ENCODE measurements at regions not wholly inside any gene's neighbourhood (a gene's known extent, or its start where the extent isn't known, plus 50 kb on each side); places are given as distances from the start of the nearest gene placed in this dataset.

GRCh38 chr10:21247592-21247991 is 277.9 kb downstream of the SKIDA1 start:
- TF ChIP-seq, protein P1, sequence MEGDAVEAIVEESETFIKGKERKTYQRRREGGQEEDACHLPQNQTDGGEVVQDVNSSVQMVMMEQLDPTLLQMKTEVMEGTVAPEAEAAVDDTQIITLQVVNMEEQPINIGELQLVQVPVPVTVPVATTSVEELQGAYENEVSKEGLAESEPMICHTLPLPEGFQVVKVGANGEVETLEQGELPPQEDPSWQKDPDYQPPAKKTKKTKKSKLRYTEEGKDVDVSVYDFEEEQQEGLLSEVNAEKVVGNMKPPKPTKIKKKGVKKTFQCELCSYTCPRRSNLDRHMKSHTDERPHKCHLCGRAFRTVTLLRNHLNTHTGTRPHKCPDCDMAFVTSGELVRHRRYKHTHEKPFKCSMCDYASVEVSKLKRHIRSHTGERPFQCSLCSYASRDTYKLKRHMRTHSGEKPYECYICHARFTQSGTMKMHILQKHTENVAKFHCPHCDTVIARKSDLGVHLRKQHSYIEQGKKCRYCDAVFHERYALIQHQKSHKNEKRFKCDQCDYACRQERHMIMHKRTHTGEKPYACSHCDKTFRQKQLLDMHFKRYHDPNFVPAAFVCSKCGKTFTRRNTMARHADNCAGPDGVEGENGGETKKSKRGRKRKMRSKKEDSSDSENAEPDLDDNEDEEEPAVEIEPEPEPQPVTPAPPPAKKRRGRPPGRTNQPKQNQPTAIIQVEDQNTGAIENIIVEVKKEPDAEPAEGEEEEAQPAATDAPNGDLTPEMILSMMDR (IDR thresholded peaks at IDR 0.05): no peak
- intact Hi-C loops (cut with DNase I): no loop called here
- Histone ChIP-seq H3K4me3 (no peak overlapping the region), H3K27me3 (ENCODE audit: low read depth) (no peaks in the 10 kb centered on the region), H3K9me3 (no peaks in the 10 kb centered on the region), H3K27ac (no peak overlapping the region), H3K36me3 (no peaks in the 10 kb centered on the region), H3K4me1 (no peaks in the 10 kb centered on the region)
- DNase-seq: no peak
- ATAC-seq: no peak

DNA sequence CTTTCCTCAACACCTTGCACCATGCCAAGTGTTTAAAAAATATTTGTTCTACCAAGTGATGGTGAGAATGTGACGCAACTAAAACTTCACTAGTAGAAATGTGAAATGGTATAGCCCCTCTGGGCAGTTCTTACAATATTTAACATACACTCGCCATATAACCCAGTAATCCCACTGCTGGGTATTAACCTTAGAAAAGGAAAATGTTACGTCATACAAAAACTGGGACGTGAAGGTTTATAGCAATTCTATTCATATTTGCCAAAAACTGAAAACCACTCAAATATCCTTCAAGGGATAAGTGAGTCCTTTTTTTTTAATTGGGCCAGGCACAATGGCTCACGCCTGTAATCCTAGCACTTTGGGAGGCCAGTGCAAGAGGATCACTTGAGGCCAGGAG is 279.3 kb downstream of the SKIDA1 start:
- DNase-seq (no peak), ATAC-seq (no peak)
- intact Hi-C loops (cut with DNase I): no loop called here
- H3K27me3 ChIP-seq (ENCODE audit: low read depth): no peaks in the 10 kb centered on the region
- H3K4me1 ChIP-seq: no peaks in the 10 kb centered on the region
- H3K4me3 ChIP-seq: no peak overlapping the region
- TF ChIP-seq, protein P1 (IDR thresholded peaks at IDR 0.05): no peak
- no peaks in the 10 kb centered on the region for H3K9me3 ChIP-seq
- no peaks in the 10 kb centered on the region for H3K36me3 ChIP-seq
- no peak overlapping the region for H3K27ac ChIP-seq

DNA sequence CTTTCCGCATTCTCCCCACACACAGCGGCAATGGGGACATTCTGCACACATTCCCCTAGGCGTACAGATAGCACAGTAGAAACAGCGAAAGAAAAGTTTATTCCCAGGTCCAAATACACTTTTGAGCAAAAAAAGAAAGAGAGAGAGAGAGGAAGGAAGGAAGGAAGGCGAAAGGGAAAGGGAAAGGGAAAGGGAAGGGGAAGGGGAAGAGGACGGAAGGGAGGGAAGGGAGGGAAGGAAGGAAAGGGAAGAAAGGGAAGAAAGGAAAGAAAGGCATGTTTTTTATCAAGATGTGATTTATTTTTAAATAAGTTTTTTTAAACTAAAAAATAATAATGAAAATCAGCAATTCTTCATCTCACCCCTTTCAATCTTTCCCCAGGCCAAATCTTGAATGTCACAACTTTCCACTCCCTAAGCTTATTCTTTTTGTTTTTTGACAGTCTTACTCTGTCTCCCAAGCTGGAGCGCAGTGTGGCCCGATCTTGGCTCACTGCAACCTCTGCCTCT is 281.7 kb downstream of the SKIDA1 start:
- Histone ChIP-seq H3K4me1 (no peaks in the 10 kb centered on the region), H3K9me3 (no peaks in the 10 kb centered on the region), H3K4me3 (no peak overlapping the region), H3K36me3 (no peaks in the 10 kb centered on the region), H3K27ac (no peak overlapping the region), H3K27me3 (ENCODE audit: low read depth) (no peaks in the 10 kb centered on the region)
- DNase-seq (no peak), ATAC-seq (no peak)
- intact Hi-C loops (cut with DNase I): no loop called here
- TF ChIP-seq, protein P1 (IDR thresholded peaks at IDR 0.05): no peak

DNA sequence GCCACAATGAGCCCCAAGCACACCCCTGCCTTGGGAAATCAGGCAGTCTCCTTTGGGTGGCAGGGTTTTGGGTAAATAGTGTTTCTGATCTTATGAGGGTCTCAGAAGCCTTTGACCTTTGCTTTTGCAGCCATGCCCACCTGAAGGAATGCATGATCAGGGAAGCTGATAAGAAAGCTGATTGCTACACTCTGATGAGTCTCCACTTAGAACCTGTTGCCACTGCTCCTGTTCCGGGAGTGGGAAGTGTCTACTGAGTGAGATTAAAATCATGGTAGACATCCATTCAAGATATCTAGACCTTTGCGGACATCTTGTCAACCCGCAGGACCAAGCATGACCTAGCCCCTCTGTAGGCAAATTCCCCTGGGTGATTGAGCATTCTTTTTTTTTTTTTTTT is 282.6 kb downstream of the SKIDA1 start:
- DNase-seq: no peak
- H3K27me3 ChIP-seq (ENCODE audit: low read depth): no peaks in the 10 kb centered on the region
- no peak for ATAC-seq
- H3K4me1 ChIP-seq: no peaks in the 10 kb centered on the region
- no peak overlapping the region for H3K27ac ChIP-seq
- no peaks in the 10 kb centered on the region for H3K9me3 ChIP-seq
- intact Hi-C loops (cut with DNase I): no loop called here
- H3K36me3 ChIP-seq: no peaks in the 10 kb centered on the region
- TF ChIP-seq, protein P1 (IDR thresholded peaks at IDR 0.05): no peak
- H3K4me3 ChIP-seq: no peak overlapping the region

GRCh38 chr10:21238717-21239116 is 286.8 kb downstream of the SKIDA1 start:
- no peak overlapping the region for H3K27ac ChIP-seq
- TF ChIP-seq, protein P1 (IDR thresholded peaks at IDR 0.05): no peak
- no peak overlapping the region for H3K4me3 ChIP-seq
- no peak for DNase-seq
- H3K27me3 ChIP-seq (ENCODE audit: low read depth): no peaks in the 10 kb centered on the region
- no peak for ATAC-seq
- H3K36me3 ChIP-seq: no peaks in the 10 kb centered on the region
- H3K9me3 ChIP-seq: no peaks in the 10 kb centered on the region
- H3K4me1 ChIP-seq: no peaks in the 10 kb centered on the region
- intact Hi-C loops (cut with DNase I): no loop called here

GRCh38 chr10:21238044-21238443 is 287.4 kb downstream of the SKIDA1 start:
- Histone ChIP-seq H3K4me3 (no peak overlapping the region), H3K36me3 (no peaks in the 10 kb centered on the region), H3K4me1 (no peaks in the 10 kb centered on the region), H3K27me3 (ENCODE audit: low read depth) (no peaks in the 10 kb centered on the region), H3K27ac (no peak overlapping the region), H3K9me3 (no peaks in the 10 kb centered on the region)
- intact Hi-C loops (cut with DNase I): no loop called here
- TF ChIP-seq, protein P1 (IDR thresholded peaks at IDR 0.05): no peak
- ATAC-seq (no peak), DNase-seq (no peak)

Data from lower lobe of right lung (tissue), 2 donors.